Ishikawa (cell line): ENCODE measurements at regions not wholly inside any gene's neighbourhood (a gene's known extent, or its start where the extent isn't known, plus 50 kb on each side); places are given as distances from the start of the nearest gene placed in this dataset.

Source experiments
- CREB1 ChIP-seq: IDR thresholded peaks from 2 replicates; pipeline ENCODE4 v1.6.1; 2012; ENCODE audit warnings: low read depth
- EGR1 ChIP-seq: IDR thresholded peaks from 2 replicates; pipeline ENCODE4 v1.6.1; 2012
- EP300 ChIP-seq: IDR thresholded peaks from 2 replicates; pipeline ENCODE4 v1.6.1; 2012; ENCODE audit warnings: borderline replicate concordance
- MAX ChIP-seq: IDR thresholded peaks from 2 replicates; pipeline ENCODE4 v1.6.1; 2012
- NFIC ChIP-seq: IDR thresholded peaks from 2 replicates; pipeline ENCODE4 v1.6.1; 2012
- RAD21 ChIP-seq: IDR thresholded peaks from 2 replicates; pipeline ENCODE4 v1.6.1; 2012; ENCODE audit warnings: low read depth
- REST ChIP-seq: IDR thresholded peaks from 2 replicates; pipeline ENCODE4 v1.6.1; 2012; ENCODE audit warnings: low read depth, mild to moderate bottlenecking
- TAF1 ChIP-seq: IDR thresholded peaks from 2 replicates; pipeline ENCODE4 v1.6.1; 2012; ENCODE audit warnings: low read depth, mild to moderate bottlenecking
- TCF12 ChIP-seq: IDR thresholded peaks from 2 replicates; pipeline ENCODE4 v1.6.1; 2012; ENCODE audit warnings: low read depth
- TEAD4 ChIP-seq: IDR thresholded peaks from 2 replicates; pipeline ENCODE4 v1.6.1; 2012
- USF1 ChIP-seq: IDR thresholded peaks from 2 replicates; pipeline ENCODE4 v1.6.1; 2012
- YY1 ChIP-seq: IDR thresholded peaks from 2 replicates; pipeline ENCODE4 v1.6.1; 2012; ENCODE audit warnings: low read depth

GRCh38 chr9:105021917-105022316 lies 94.0 kb upstream of the ABCA1 start:
- no peak for TF ChIP-seq EP300
- TF ChIP-seq YY1: no peak
- TF ChIP-seq RAD21: no peak
- no peak for TF ChIP-seq TCF12
- TF ChIP-seq USF1: no peak
- no peak for TF ChIP-seq EGR1
- TF ChIP-seq NFIC: no peak
- no peak for TF ChIP-seq TEAD4
- no peak for TF ChIP-seq CREB1
- no peak for TF ChIP-seq REST
- TF ChIP-seq TAF1: no peak
- TF ChIP-seq MAX: no peak
